KBM-7 (cell line): ENCODE measurements at regions not wholly inside any gene's neighbourhood (a gene's known extent, or its start where the extent isn't known, plus 50 kb on each side); places are given as distances from the start of the nearest gene placed in this dataset.

ENCODE experiments used
- DNase-seq: peaks from one replicate; pipeline ENCODE4 v3.0.0-alpha.2; 2015
- in situ Hi-C: fragments of 300-500 bp; cut with MboI; formaldehyde crosslinking; loops from 2 replicates; pipeline ENCODE4 v1.14.3; 2020; ENCODE audit warnings: low sequenced_read_pairs, low pct_unique_long_range_greater_than_20kb, mixed read lengths

GRCh38 chr4:122203407-122203806 lies 51.3 kb downstream of the BLTP1 start:
- no peak for DNase-seq
- in situ Hi-C loops, result no loop called here

GRCh38 chr4:122205687-122206086 lies 53.6 kb downstream of the BLTP1 start:
- in situ Hi-C loops, result no loop called here

DNA sequence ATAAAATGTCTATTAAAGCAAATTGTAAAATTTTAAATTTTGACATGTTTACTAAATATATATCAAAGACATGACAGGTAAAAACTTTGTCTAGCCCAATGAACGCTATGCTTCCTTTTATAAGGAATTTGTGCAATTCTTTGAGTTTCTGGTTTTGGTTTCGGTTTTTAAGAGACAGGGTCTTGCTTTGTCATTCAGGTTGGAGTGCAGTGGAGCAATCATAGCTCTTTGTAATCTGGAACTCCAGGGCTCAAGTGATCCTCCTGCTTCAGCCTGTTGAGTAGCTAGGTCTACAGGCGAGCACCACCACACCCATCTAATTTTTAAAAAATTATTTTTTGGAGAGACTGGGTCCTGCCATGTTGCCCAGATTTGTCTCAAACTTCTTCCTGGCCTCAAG lies 60.7 kb downstream of the BLTP1 start:
- in situ Hi-C loops, result no loop called here
- DNase-seq, result no peak

More at GRCh38 chr4:122205687-122206086, 53.6 kb downstream of the BLTP1 start:
- no peak for DNase-seq

DNA sequence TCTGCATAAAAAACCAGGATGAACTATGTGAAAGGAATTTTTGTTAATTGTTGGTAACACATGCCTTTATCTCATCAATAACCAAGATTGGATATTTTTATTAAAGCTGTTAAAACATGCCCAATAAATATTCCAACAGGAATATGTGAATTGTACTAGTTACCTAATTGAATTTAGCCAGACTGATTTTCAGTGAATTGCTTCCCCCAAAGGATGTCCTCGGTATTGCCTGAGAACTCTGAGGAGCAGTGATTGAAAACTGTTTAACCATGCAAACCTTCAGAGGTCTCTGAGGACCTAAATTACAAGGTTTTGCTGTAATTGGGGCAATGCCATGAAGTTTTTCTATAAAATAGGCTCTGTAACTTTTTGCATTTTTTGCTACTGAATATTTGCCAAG lies 66.6 kb downstream of the BLTP1 start:
- in situ Hi-C loops, result no loop called here
- no peak for DNase-seq

DNA sequence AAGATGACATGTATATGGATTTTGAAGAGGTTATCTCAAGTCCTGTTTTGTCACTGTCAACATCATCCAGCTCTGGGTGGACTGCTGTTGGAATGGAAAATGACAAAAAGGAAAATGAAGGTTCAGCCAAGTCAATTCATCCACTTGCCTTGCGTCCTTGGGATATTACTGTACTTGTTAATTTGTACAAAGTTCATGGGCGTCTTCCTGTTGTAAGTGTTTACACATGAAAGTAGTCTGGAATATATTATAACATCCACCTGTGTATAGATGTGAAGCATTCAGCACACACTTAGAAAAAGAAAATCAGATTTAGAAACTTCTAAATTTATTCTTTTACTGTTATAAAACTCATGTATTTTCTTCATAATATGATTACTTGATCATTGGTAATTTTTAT lies 67.2 kb downstream of the BLTP1 start:
- in situ Hi-C loops, result no loop called here
- no peak for DNase-seq

DNA sequence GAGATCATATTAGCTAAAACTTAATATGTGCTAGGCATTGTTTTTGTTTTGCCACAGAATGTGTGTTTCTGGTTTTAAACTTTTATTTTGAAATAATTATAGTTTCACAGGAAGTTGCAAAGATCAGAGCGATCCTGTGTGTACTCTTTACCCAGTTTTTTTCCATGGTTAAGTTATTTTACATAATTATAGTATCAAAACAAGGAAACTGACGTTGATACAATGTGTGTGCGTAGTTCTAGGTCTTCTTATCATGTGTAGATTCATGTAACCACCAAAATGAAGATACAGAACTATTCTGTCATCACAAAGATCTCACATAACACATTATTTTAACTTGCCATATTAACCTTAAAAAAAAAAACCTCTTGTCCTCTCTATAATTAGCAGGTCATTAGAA lies 69.2 kb downstream of the BLTP1 start:
- in situ Hi-C loops, result no loop called here
- DNase-seq, result no peak

GRCh38 chr4:122224348-122224747 lies 72.2 kb downstream of the BLTP1 start:
- peak; percentile 7 for DNase-seq
- in situ Hi-C loops, result no loop called here

GRCh38 chr4:122227202-122227601 lies 75.1 kb downstream of the BLTP1 start:
- in situ Hi-C loops, result no loop called here
- DNase-seq, result no peak

DNA sequence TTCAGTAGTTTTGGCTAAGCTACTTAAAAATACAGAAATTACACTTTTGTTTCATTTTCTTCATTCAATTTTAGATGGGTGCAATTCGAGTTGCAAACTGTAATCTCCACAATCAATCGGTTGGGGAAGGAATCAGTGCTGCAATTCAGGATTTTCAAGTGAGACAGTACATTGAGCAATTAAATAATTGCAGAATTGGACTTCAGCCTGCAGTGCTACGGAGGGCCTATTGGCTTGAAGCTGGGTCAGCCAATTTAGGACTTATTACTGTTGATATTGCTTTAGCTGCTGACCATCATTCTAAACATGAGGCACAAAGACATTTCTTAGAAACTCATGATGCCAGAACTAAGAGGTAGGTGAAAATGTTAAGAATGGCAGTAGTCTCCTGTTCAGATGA lies 77.7 kb downstream of the BLTP1 start:
- no peak for DNase-seq
- in situ Hi-C loops, result no loop called here

GRCh38 chr4:122232633-122233032 lies 80.5 kb downstream of the BLTP1 start:
- DNase-seq, result no peak
- in situ Hi-C loops, result no loop called here

DNA sequence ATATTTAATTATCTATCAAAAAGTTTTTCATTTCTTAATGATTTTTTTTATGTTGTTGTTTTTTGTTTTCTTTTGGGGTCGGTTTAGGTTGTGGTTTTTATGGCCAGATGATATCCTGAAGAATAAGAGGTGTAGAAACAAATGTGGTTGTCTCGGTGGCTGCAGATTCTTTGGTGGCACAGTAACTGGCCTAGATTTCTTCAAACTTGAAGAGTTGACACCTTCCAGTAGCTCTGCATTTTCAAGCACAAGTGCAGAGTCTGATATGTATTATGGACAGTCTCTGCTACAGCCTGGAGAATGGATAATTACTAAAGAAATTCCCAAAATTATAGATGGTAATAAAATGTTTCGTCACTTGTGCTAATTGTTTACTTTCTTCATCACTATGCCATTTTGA lies 82.6 kb downstream of the BLTP1 start:
- DNase-seq, result no peak
- in situ Hi-C loops, result no loop called here

DNA sequence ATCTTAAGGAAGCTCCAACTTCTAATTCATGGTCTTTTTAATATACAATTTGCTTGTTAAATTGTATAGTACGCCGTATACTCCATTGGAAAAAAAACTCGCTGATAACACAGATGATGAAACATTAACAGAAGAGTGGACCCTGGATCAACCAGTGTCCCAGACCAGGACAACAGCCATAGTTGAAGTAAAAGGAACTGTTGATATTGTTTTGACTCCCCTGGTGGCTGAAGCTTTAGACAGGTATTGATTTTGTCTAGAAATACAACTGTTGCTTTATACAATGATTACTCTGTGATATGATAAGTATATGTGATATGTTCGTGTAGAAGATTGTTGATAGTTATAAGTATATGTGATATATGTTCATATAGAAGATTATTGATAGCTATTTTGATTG lies 91.7 kb downstream of the BLTP1 start:
- in situ Hi-C loops, result no loop called here
- no peak for DNase-seq

DNA sequence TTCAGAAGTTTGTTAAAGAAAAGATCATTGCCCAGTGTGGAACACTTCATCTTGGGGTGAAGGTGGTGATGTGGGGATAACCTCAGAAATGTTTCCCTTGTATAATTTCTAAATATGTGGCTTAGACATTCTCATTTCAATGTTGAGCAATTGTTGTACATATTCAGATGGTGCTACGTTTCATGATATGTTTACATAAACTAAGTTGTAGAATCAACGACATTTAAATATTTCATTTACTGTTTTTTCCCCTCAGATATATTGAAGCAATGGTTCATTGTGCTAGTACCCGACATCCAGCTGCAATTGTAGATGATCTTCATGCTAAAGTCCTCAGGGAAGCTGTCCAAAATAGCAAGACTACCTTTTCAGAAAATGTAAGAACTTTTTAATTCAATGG lies 92.6 kb downstream of the BLTP1 start:
- no peak for DNase-seq

GRCh38 chr4:122246551-122246950 lies 94.4 kb downstream of the BLTP1 start:
- in situ Hi-C loops, result no loop called here
- no peak for DNase-seq

More for the DNA sequence above, 92.6 kb downstream of the BLTP1 start:
- in situ Hi-C loops, result no loop called here

DNA sequence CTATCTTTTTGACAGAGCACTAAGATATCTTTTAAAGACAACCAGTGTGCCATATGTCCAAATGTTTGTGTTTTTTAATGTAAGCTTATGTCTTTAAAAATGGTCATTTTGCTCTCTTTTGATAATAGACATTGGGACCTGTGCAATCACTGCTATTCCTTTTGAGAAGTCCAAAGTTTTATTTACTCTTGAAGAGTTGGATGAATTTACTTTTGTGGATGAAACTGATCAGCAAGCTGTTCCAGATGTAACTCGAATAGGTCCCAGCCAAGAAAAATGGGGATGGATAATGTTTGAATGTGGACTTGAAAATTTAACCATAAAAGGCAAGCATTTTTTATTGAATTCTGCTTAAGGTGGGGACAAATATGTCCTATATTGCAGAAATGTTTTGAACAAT lies 97.2 kb downstream of the BLTP1 start:
- DNase-seq, result no peak
- in situ Hi-C loops, result no loop called here

- DNase-seq, result no peak
- in situ Hi-C loops, result no loop called here
Observed at GRCh38 chr4:122252584-122252983, 100.5 kb downstream of the BLTP1 start.

DNA sequence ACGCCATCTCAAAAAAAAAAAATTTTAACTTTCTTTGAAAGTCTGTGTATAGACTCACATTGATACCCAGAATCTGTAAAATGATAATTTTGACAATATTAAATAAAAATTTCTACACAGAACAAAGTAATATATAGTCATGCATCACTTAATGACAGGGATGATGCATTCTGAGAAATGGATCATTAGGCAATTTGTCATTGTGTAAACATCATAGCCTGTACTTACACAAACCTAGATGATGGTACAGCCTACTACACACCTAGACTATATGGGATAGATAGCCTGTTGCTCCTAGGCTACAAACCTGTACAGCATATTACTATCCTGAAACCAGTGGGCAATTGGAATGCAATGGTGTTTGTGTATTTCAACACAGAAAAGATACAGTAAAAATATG lies 107.7 kb downstream of the BLTP1 start:
- DNase-seq, result no peak
- in situ Hi-C loops, result no loop called here

DNA sequence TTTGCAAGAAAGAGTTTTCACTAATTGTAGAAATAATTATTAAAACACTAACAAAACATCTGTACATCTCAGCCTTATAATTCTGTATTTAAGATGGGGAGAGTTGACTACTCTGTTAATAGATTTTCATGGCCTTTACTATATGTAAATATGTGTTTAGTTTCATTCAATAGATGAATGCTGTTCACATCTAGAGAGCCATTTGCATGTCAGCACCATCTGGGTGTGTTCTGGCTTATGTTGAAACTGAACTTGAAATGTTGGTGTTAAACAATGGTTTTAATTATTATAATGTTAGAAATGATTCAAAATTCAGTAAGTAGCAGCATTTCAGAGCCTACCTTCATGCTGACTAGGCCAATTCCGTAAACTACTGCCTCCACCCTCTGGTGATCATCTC lies 102.5 kb upstream of the ADAD1 start:
- no peak for DNase-seq
- in situ Hi-C loops, result no loop called here

GRCh38 chr4:122278976-122279375 lies 99.8 kb upstream of the ADAD1 start:
- no peak for DNase-seq
- in situ Hi-C loops, result no loop called here

GRCh38 chr4:122279670-122280069 lies 99.1 kb upstream of the ADAD1 start:
- DNase-seq, result no peak
- in situ Hi-C loops, result no loop called here

GRCh38 chr4:122285285-122285684 lies 93.5 kb upstream of the ADAD1 start:
- in situ Hi-C loops, result no loop called here
- DNase-seq, result no peak
